PC-9 (cell line): ENCODE measurements at regions not wholly inside any gene's neighbourhood (a gene's known extent, or its start where the extent isn't known, plus 50 kb on each side); places are given as distances from the start of the nearest gene placed in this dataset.

Experiments used
- CTCF ChIP-seq: fragments of 200-600 bp; sonication (generic); conservative IDR thresholded peaks from 2 replicates; pipeline ENCODE4 v1.6.1; 2017; ENCODE audit warnings: mixed run types, antibody characterized with exemption, mild to moderate bottlenecking, moderate library complexity
- EZH2 ChIP-seq: fragments of 200-600 bp; sonication (generic); IDR thresholded peaks from 2 replicates; pipeline ENCODE4 v1.8.0; 2017; ENCODE audit warnings: antibody characterized with exemption, low read depth

- TF ChIP-seq EZH2 (no peak), CTCF (no peak)
These were observed 257.6 kb downstream of the TAF11L14 start for GRCh38 chr5:17891881-17892280.
